GM19452 (cell line): ENCODE measurements at regions not wholly inside any gene's neighbourhood (a gene's known extent, or its start where the extent isn't known, plus 50 kb on each side); places are given as distances from the start of the nearest gene placed in this dataset.

Experiments used
- ATAC-seq: cut with Tn5 transposase; IDR thresholded peaks from one replicate; pipeline ENCODE4 v1.9.1; 2021; ENCODE audit not compliant: unreplicated experiment

DNA sequence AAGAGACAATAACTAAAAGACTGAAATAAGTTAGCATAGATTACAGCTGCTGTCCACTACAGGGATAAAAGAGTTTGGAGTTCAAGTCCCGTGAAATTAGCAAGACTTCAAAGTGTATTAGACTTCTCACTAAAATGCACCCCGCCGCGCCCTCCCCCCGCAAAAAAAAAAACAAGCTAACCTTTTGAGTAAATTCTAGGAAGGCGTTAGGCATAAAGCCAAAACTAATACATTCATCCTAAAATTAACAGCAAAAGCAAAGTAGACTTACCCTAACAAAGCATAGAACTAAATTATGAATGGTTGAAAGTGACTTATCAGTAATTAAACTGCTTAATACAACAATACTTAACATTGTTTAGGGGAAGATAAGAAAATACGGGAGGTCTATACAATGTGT is 581.0 kb upstream of the CHORDC1 start:
- no peak for ATAC-seq

- ATAC-seq, result no peak
Measured at GRCh38 chr11:90803366-90803765, 580.5 kb upstream of the CHORDC1 start.

- no peak for ATAC-seq
Measured at GRCh38 chr11:90798769-90799168, 575.9 kb upstream of the CHORDC1 start.

DNA sequence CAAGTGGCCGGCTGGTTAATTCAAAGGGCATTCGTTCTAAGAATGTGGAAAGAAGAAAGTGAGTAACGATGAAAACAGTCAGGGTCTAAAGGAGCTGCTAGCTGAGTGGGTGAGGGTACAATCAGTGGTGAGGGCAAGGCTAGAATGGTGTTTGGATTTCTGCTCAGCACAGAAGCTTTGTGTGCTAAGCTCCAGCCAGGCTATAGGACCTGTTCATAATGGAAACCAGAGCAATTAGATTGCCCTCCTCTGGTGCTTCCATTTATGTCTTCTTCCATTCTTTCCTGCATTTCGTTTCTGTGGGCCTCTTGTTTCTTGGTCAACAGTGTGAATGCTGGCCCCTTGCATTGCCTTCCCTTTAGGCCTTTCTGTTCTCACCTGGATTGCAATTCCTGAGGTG is 572.9 kb upstream of the CHORDC1 start:
- no peak for ATAC-seq

DNA sequence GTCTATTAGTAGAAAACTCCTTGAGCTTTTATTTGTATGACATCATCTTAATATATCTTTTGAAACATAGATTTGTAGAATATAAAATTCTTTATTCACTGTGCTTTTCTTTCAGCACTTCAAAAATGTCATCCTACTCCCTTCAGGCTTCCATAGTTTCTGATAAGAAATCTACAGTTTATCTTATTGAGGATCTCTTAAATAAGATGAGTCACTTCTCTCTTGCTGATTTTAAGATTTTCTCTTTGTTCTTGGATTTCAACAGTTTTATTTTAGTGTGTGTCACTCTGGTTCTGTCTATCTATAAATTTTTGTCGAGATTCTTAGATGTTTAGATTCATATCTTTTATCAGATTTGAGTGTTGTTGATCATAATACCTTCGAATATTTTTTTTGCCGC is 566.1 kb upstream of the CHORDC1 start:
- no peak for ATAC-seq

- ATAC-seq, result no peak
Measured at GRCh38 chr11:90784241-90784814, 561.5 kb upstream of the CHORDC1 start.

- no peak for ATAC-seq
Measured at GRCh38 chr11:90783111-90783510, 560.3 kb upstream of the CHORDC1 start.

DNA sequence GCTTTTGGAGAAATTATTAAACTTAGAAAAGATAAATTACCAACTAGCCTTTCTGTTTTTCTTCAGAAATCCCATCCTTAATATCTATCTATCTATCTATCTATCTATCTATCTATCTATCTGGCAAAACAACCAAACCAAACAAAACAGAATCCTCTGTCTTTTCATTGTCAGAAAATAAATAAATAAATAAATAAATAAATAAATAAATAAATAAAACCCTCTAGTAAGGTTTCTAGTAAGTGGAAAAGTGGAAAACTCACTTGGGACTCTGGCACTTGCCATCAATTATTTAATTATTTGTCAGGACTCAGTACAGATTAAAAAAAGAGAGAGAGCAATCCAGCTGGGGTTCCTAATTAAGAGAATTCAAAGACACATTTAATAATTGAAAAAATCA is 556.2 kb upstream of the CHORDC1 start:
- ATAC-seq, result no peak

DNA sequence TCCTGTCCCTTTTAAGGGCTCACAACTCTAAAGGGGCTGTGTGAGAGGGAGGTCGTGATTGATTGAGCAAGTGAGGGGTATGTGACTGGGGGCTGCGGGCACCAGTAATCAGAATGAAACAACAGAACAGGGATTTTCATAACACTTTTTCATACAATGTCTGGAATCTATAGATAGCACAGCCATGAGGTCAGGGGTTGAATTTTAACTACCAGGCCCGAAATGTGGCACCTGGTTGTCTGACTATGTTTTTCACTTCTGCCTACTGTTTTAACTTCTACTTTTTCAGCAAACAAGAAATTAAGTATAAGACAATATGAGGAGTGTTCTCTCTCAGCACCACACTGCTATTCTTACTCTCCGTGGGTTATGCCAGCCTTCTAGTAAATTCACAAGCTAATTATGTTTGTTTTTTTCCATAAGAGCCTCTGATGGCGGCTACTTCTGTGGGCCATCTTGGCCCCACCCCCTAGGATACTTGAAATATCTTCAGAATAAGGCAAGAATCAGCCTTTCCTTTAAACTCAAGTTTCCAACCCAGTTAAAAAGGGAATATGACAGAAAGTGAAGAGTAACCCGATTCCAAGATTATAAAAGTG is 552.8 kb upstream of the CHORDC1 start:
- ATAC-seq, result no peak

- no peak for ATAC-seq
Measured at GRCh38 chr11:90774727-90775566, 552.1 kb upstream of the CHORDC1 start.

DNA sequence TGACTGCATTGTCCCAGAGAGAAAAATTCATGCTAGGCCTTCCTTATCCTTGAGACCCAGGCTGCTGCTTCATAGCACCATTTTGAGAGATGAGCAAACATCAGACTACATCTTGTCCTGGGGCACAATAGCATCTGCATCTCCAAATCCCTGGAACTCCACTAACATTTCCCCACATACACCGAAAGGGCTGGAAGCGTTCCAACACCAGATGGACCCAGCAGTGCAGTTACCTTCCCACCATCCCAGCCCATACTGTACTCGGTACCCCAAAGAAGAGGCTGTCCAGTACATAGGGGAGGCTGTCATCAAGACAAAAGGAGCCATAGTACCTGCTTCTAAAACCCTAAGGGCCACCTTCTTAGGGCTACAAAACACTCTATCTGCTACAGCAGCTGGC is 547.2 kb upstream of the CHORDC1 start:
- no peak for ATAC-seq

DNA sequence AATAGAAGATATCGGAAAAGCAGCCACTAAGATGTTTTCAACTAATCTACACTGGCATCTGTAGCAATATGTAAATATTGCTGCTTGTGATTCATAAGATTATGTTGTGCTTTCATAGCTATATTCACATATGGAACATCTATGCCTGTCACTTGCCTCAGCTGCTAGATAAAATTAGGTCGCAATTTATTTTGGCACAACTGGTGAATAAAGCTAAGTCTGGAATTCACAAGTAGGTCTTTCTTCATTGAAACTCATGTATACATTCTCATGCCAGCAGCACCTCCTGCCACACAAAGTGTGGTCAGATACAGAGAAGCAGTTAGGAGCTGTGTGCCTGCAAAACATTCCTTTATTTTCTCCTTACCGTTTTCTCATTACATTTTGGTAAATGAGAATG is 543.3 kb upstream of the CHORDC1 start:
- ATAC-seq, result no peak

DNA sequence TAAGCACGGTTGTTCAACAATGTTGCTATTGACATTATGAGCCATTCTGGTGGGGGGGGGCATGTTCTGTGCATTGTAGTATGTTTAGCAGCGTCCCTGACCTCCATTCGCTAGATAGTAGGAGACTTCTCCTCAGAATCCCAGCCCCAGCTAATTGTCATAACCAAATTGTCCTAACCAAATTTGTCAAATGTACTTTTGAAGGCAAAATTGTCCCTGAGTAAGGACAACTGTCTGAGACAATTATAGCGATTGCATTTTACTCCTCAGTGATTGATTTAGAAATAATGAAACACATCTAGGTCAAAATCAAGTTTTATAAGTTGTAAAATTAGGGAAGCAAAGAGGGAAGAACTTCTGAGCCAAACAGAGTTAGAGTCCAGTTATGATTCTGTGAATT is 541.8 kb upstream of the CHORDC1 start:
- no peak for ATAC-seq

DNA sequence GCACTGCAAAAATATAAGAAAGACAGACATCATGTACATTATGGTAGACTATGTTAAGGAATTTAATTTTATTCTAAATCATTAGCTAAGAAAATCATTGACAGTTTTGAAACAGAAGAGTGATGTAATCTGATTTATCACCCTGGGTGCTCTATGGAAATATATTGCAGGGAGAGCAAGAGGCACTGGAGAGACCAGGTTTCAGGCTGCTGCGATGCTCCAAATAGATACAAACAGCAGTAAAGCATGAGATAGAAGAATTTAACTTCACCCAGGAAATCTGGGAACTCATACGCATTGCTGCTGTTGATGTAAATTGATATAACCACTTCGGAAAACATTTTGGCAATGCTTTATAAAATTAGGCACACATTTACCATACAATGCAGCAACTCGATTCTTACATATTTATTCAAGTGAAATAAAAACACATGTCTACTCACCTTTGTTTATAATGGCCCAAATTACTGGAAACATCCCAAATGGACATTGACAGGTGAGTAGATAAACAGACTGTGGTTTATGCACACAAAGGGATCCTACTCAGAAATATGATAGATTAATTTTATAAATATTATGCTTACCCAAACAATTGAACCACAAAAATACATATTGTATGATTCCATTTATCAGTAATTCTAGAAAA is 535.1 kb upstream of the CHORDC1 start:
- no peak for ATAC-seq

DNA sequence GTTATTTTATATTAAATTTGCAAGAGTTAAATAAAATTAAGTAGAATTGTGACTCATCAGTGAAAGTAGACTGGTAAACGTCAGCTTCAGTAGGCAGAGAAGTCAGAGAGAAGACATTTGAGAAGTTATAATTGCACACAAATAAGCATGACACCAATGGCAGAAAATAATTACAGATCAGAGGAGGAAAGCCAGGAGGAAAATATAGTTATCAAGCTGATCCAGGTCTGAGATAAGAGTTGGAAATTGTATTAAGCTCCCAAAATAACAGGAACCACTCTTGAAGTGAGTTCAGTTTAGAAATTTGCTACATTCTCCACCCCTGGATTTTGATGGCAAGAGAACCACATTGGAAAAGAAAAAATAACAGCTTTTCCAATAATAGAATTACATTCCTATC is 533.8 kb upstream of the CHORDC1 start:
- ATAC-seq, result no peak

GRCh38 chr11:90753546-90753945 is 530.7 kb upstream of the CHORDC1 start:
- no peak for ATAC-seq

DNA sequence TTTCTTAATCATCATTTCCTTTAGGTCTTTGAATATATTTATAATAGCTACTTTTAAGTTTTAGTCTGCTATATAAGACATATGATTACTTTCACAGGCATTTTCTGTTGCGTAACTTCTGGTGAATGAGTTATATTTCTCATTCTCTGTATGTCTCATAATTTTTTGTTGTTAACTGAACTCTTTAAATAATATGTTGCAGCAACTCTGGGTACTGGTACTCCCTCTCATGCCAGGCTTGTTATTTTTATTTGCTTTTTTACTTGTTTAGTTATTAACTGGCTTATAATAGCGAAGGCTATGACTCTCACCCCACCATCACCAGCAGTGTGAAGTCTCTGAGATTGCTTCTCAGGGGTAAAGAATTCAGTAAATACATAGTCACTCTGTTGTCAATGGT is 524.2 kb upstream of the CHORDC1 start:
- ATAC-seq, result no peak

GRCh38 chr11:90744169-90744568 is 521.3 kb upstream of the CHORDC1 start:
- no peak for ATAC-seq

DNA sequence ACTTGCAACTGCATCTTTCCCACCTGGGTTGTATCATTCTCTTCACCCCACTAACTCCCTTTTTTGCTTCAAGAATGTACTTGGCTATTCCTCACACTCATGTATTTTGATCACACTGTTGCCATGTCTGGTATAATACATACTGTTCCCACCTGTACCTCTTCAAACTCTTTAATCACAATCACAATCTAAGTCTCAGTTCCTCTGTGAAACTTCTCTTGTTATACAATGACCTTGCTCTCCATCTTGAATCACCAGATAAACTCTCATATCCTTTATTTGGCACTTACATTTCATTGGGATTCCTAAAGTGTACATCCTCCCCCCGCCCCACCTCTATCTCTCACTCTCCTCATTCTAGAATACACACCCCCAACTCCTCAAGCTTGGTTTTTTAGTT is 516.0 kb upstream of the CHORDC1 start:
- no peak for ATAC-seq

DNA sequence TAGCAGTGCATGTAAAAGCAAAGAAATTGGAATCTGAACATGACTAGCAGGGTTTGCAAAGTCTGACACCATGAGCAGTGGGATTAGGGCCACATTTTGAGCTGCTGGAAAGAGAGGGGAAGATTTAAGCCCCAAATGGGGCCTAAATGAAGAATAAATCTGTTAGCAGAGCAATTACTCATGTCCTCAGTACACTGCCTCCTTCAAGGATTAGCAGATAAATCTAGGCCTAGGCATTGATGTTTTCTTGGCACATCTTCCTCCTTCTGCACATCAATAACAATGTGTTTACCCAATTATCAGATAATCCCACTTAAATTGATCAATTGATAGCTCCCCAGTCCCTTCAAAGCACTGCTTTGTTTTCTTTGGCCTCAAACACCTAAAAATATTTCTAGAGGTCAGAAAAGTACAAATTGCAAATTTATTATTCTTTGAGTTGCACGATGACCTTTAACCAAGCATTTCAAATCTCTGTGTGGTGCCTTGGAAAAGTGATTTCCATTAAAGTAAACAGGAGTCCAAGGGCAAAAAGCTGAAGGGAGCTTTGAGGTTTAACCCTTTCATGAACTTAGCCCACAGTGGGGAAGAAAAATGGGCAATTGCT is 514.7 kb upstream of the CHORDC1 start:
- ATAC-seq, result no peak

GRCh38 chr11:90732486-90732885 is 509.6 kb upstream of the CHORDC1 start:
- ATAC-seq, result no peak

- no peak for ATAC-seq
Measured at GRCh38 chr11:90723475-90723874, 500.6 kb upstream of the CHORDC1 start.
